ENCODE measurements at regions not wholly inside any gene's neighbourhood (a gene's known extent, or its start where the extent isn't known, plus 50 kb on each side); places are given as distances from the start of the nearest gene placed in this dataset.

DNA sequence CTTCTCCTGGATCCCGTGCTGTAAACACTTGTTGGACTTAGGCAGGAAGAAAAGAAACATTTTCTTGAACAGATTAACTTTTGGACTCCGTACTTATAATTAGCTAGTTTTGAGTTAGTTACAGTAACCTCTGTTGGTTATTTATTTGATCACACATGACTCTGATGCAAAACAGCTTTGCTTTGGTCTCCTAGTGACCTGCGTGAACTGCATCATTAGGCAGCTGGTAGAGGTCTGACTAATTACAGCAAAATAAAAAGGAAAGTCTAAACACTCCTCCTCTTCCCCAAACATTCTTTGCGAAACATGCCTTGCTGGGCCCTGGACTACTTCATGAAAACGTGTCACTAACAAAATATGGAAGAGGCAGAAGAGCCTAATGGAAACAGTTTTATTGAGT, 61.1 kb upstream of the ZFP64 start:
- H3K9ac ChIP-seq (replicated peaks in 1 of 4; ENCODE audit: extremely low read depth in 1 of 4, low read depth in 3 of 4, low read length in 3 of 4), result no peak overlapping the region

More for the DNA sequence above, 61.1 kb upstream of the ZFP64 start:
- CTCF ChIA-PET (ENCODE audit: partially characterized antibody), result interaction anchor here (1.0 kb wide), 1 partner anchor 10 kb away, joined by 3 read pairs; no protein-coding TSS in a partner anchor
- H2AFZ ChIP-seq (ENCODE audit: low read length), result no peak overlapping the region
- no peak for FAIRE-seq
- H4K8ac ChIP-seq (ENCODE audit: extremely low read depth, insufficient read depth, low read length), result no peak overlapping the region
- no peak overlapping the region for H3K56ac ChIP-seq (replicated peaks; ENCODE audit: insufficient read length, low read depth, low read length)
- no peak overlapping the region for H3K4me3 ChIP-seq (ENCODE audit: extremely low read depth in 1 of 4, insufficient read depth in 2 of 4, low read depth in 3 of 4, low read length in 4 of 4)
- no peaks in the 10 kb centered on the region for H3K79me2 ChIP-seq (ENCODE audit: control insufficient read depth in 1 of 2, insufficient read depth in 2 of 2, low read length in 2 of 2)
- H4K5ac ChIP-seq (ENCODE audit: insufficient read length, low read depth, low read length), result no peak overlapping the region
- H3K4me2 ChIP-seq (ENCODE audit: insufficient read depth in 1 of 2, low read depth in 2 of 2, low read length in 2 of 2), result no peak overlapping the region
- H3K23me2 ChIP-seq (ENCODE audit: low read depth, low read length), result no peaks in the 10 kb centered on the region
- no peak overlapping the region for H2BK12ac ChIP-seq (ENCODE audit: low read depth, low read length)
- H2BK20ac ChIP-seq (ENCODE audit: low read length), result no peak overlapping the region
- H2BK5ac ChIP-seq (ENCODE audit: low read depth, low read length), result no peak overlapping the region
- H3K4ac ChIP-seq (replicated peaks; ENCODE audit: insufficient read length, low read depth, low read length), result no peak overlapping the region
- H2AK5ac ChIP-seq (ENCODE audit: low read depth, low read length), result no peak overlapping the region
- no peaks in the 10 kb centered on the region for H3K27me3 ChIP-seq (replicated peaks in 1 of 4; ENCODE audit: control insufficient read depth in 3 of 4, extremely low read depth in 1 of 4, insufficient read depth in 3 of 4, low read length in 3 of 4)
- H3K36me3 ChIP-seq (ENCODE audit: control insufficient read depth in 2 of 4, insufficient read depth in 4 of 4, low read length in 3 of 4), result no peaks in the 10 kb centered on the region
- no peak overlapping the region for H3K27ac ChIP-seq (ENCODE audit: low read depth, low read length)
- H2BK15ac ChIP-seq (ENCODE audit: low read length), result no peak overlapping the region
- peaks cover 0 to under 1% of the 10 kb centered on the region in 2 experiments; a peak in 1 of 4 replicates for H3K9me3 ChIP-seq (ENCODE audit: insufficient read depth in 2 of 2, low read depth in 1 of 2, low read length in 1 of 2)
- no peak for TF ChIP-seq ZNF274 (IDR thresholded peaks at IDR 0.05; ENCODE audit: borderline replicate concordance, extremely low read depth, low read length)
- TF ChIP-seq EGR1 (IDR thresholded peaks at IDR 0.05; ENCODE audit: borderline replicate concordance, low read depth, low read length), result no peak
- TF ChIP-seq MAFK (IDR thresholded peaks at IDR 0.05; ENCODE audit: low read depth, low read length), result no peak
- no peak for TF ChIP-seq RXRA (IDR thresholded peaks at IDR 0.05; ENCODE audit: insufficient read depth, low read depth, low read length)
- no peak for TF ChIP-seq JUN (IDR thresholded peaks at IDR 0.05; ENCODE audit: low read depth, low read length)
- TF ChIP-seq GTF2F1 (IDR thresholded peaks at IDR 0.05; ENCODE audit: borderline replicate concordance, low read depth, low read length), result no peak
- TF ChIP-seq NANOG (IDR thresholded peaks at IDR 0.05; ENCODE audit: insufficient read depth, low read depth, low read length, poor library complexity, severe bottlenecking), result no peak
- no peak for TF ChIP-seq POLR2A (IDR thresholded peaks at IDR 0.05; ENCODE audit: control extremely low read depth in 1 of 2, low read depth in 2 of 2, low read length in 2 of 2)
- TF ChIP-seq EP300 (IDR thresholded peaks at IDR 0.05; ENCODE audit: borderline replicate concordance in 1 of 2, low read depth in 2 of 2, low read length in 2 of 2), result no peak
- TF ChIP-seq KDM4A (IDR thresholded peaks at IDR 0.05; ENCODE audit: low read depth, low read length, severe bottlenecking), result no peak
- no peak for TF ChIP-seq YY1 (IDR thresholded peaks at IDR 0.05; ENCODE audit: low read depth, low read length)
- no peak for TF ChIP-seq BRCA1 (IDR thresholded peaks at IDR 0.05; ENCODE audit: low read depth, low read length)
- POLR2A ChIA-PET (ENCODE audit: partially characterized antibody), result no interaction called here
- no peaks in the 10 kb centered on the region for H4K20me1 ChIP-seq (replicated peaks in 1 of 2; ENCODE audit: control insufficient read depth in 1 of 2, insufficient read depth in 2 of 2, low read length in 2 of 2)
- 94% methylated on average over 5 of the region's 5 CpGs; no CpG with 5 or more reads in 1 of the 2 experiments for WGBS, 2 experiments (ENCODE audit: extremely low coverage in 1 of 2, insufficient coverage in 1 of 2, insufficient read length in 1 of 2, insufficient replicate concordance in 2 of 2, low coverage in 1 of 2, low lambda C conversion rate in 2 of 2, missing lambda C conversion rate in 1 of 2)
- no peak overlapping the region for H4K91ac ChIP-seq (replicated peaks; ENCODE audit: insufficient read length, low read length)
- no peak overlapping the region for H2BK120ac ChIP-seq (replicated peaks; ENCODE audit: low read depth, low read length)
- H3K18ac ChIP-seq (ENCODE audit: extremely low read depth, low read length), result no peak overlapping the region
- H3K79me1 ChIP-seq (ENCODE audit: low read depth, low read length), result no peaks in the 10 kb centered on the region
- no peak for DNase-seq (ENCODE audit: low read depth in 1 of 2, low spot score in 2 of 2)
- H3K23ac ChIP-seq (ENCODE audit: insufficient read length), result no peak overlapping the region
- H3K14ac ChIP-seq (ENCODE audit: insufficient read length), result no peak overlapping the region
- H3K4me1 ChIP-seq (replicated peaks in 1 of 4; ENCODE audit: control insufficient read depth in 3 of 4, insufficient read depth in 4 of 4, low read length in 3 of 4), result no peaks in the 10 kb centered on the region

All from H1 (cell line).